ENCODE measurements at regions not wholly inside any gene's neighbourhood (a gene's known extent, or its start where the extent isn't known, plus 50 kb on each side); places are given as distances from the start of the nearest gene placed in this dataset.

GRCh38 chr2:157076526-157077161 lies 180.9 kb upstream of the GALNT5 start:
- Histone ChIP-seq H2AFZ (ENCODE audit: low read length) (no peak overlapping the region), H3K4me2 (ENCODE audit: low read length) (no peak overlapping the region), H4K20me1 (ENCODE audit: insufficient read depth, low read length) (no peaks in the 10 kb centered on the region), H3K4me1 (ENCODE audit: insufficient read depth, low read length, poor library complexity, severe bottlenecking) (no peaks in the 10 kb centered on the region), H3K36me3 (ENCODE audit: insufficient read depth, low read length) (no peaks in the 10 kb centered on the region), H3K79me2 (ENCODE audit: insufficient read depth, low read depth, low read length) (no peaks in the 10 kb centered on the region), H3K27ac (ENCODE audit: low read depth, low read length, poor library complexity, severe bottlenecking) (no peak overlapping the region), H3K9me2 (ENCODE audit: insufficient read depth, low read length) (no peaks in the 10 kb centered on the region), H3K4me3 (ENCODE audit: low read depth, low read length, poor library complexity, severe bottlenecking) (no peak overlapping the region), H3K9me3 (ENCODE audit: low read length) (no peaks in the 10 kb centered on the region)
- TF ChIP-seq EZH2phosphoT487 (IDR thresholded peaks at IDR 0.05; ENCODE audit: borderline replicate concordance, low read depth, low read length) = no peak
- TF ChIP-seq, protein P1, sequence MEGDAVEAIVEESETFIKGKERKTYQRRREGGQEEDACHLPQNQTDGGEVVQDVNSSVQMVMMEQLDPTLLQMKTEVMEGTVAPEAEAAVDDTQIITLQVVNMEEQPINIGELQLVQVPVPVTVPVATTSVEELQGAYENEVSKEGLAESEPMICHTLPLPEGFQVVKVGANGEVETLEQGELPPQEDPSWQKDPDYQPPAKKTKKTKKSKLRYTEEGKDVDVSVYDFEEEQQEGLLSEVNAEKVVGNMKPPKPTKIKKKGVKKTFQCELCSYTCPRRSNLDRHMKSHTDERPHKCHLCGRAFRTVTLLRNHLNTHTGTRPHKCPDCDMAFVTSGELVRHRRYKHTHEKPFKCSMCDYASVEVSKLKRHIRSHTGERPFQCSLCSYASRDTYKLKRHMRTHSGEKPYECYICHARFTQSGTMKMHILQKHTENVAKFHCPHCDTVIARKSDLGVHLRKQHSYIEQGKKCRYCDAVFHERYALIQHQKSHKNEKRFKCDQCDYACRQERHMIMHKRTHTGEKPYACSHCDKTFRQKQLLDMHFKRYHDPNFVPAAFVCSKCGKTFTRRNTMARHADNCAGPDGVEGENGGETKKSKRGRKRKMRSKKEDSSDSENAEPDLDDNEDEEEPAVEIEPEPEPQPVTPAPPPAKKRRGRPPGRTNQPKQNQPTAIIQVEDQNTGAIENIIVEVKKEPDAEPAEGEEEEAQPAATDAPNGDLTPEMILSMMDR (conservative IDR thresholded peaks at IDR 0.05; ENCODE audit: low read length) = no peak
- intact Hi-C loops (cut with micrococcal nuclease; ENCODE audit: unreplicated experiment) = no loop called here
- no peak for DNase-seq (ENCODE audit: low spot score)
- no TSS peak for BruUV-seq (replicated peaks)
- ChIA-PET POLR2A (interaction anchor here (1.0 to 1.2 kb wide), 2 partner anchors 10 to 16 kb away, joined by 3 to 5 read pairs; no protein-coding TSS in a partner anchor), CTCF (ENCODE audit: unreplicated experiment) (no interaction called here)

DNA sequence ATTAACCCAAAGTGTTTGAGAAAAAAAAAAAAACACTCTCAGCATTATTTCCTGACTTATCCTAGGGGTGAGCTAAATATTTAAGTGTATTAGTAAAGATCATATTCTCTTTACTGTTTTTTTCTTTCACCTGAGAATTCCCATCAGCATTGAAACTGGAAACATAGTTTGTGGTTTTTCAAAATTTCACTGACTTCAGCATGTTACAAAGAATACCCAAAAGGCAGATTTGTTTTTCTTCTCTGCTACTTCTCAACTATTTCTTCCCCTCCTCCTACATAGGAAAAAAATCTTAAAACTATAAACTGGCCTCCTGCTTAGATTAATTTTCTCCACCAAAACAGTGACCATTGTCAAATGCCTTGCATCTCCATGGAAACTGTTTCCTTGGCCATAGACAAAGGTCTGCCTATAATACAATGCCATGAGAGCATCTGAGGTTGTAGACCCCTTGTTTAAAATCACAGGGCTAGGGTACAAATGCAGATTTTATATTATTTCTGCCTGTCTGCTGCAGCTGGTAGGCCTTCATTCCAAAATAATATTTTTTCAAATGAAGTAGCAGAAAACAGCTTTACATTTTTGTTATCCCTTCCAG lies 179.7 kb upstream of the GALNT5 start:
- Histone ChIP-seq H3K36me3 (ENCODE audit: insufficient read depth, low read length) (no peaks in the 10 kb centered on the region), H3K9me2 (ENCODE audit: insufficient read depth, low read length) (no peaks in the 10 kb centered on the region), H4K20me1 (ENCODE audit: insufficient read depth, low read length) (no peaks in the 10 kb centered on the region), H3K9me3 (ENCODE audit: low read length) (no peaks in the 10 kb centered on the region), H3K27ac (ENCODE audit: low read depth, low read length, poor library complexity, severe bottlenecking) (no peak overlapping the region), H3K4me1 (ENCODE audit: insufficient read depth, low read length, poor library complexity, severe bottlenecking) (no peaks in the 10 kb centered on the region), H3K4me2 (ENCODE audit: low read length) (no peak overlapping the region), H2AFZ (ENCODE audit: low read length) (no peak overlapping the region), H3K79me2 (ENCODE audit: insufficient read depth, low read depth, low read length) (no peaks in the 10 kb centered on the region), H3K4me3 (ENCODE audit: low read depth, low read length, poor library complexity, severe bottlenecking) (no peak overlapping the region)
- ChIA-PET POLR2A (interaction anchor here (0.7 to 1.3 kb wide), 3 partner anchors 9 to 52 kb away, joined by 3 to 6 read pairs (median 4); no protein-coding TSS in a partner anchor), CTCF (ENCODE audit: unreplicated experiment) (no interaction called here)
- BruUV-seq (replicated peaks) = no TSS peak
- TF ChIP-seq, protein P1 (conservative IDR thresholded peaks at IDR 0.05; ENCODE audit: low read length) = no peak
- intact Hi-C loops (cut with micrococcal nuclease; ENCODE audit: unreplicated experiment) = no loop called here
- DNase-seq (ENCODE audit: low spot score) = no peak

DNA sequence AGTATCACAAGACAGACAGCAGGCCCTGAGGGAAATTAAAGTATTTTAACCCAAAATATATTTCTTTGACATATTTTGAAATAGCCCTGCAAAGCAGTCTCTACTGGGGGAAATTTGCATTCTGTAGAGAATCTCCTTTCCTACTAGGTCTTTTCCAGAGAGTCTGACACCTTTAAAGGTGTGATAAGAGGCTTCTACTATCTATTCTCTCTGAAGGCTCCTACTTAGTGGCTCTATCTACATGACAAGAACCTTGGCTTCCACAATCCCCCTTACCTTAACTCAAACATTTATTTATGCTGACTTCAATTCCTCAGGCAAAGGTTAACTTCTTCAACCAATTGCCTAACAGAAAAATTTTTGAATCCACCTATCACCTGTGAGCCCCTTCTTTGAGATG lies 174.6 kb upstream of the GALNT5 start:
- no peaks in the 10 kb centered on the region for H3K36me3 ChIP-seq (ENCODE audit: insufficient read depth, low read length)
- H3K4me1 ChIP-seq (ENCODE audit: insufficient read depth, low read length, poor library complexity, severe bottlenecking) = no peaks in the 10 kb centered on the region
- H3K27ac ChIP-seq (ENCODE audit: low read depth, low read length, poor library complexity, severe bottlenecking) = no peak overlapping the region
- ChIA-PET CTCF (ENCODE audit: unreplicated experiment) (no interaction called here), POLR2A (no interaction called here)
- H3K9me2 ChIP-seq (ENCODE audit: insufficient read depth, low read length) = no peaks in the 10 kb centered on the region
- no peaks in the 10 kb centered on the region for H4K20me1 ChIP-seq (ENCODE audit: insufficient read depth, low read length)
- no peaks in the 10 kb centered on the region for H3K9me3 ChIP-seq (ENCODE audit: low read length)
- BruUV-seq (replicated peaks) = no TSS peak
- TF ChIP-seq, protein P1 (conservative IDR thresholded peaks at IDR 0.05; ENCODE audit: low read length) = no peak
- intact Hi-C loops (cut with micrococcal nuclease; ENCODE audit: unreplicated experiment) = no loop called here
- H2AFZ ChIP-seq (ENCODE audit: low read length) = no peak overlapping the region
- no peak overlapping the region for H3K4me2 ChIP-seq (ENCODE audit: low read length)
- H3K4me3 ChIP-seq (ENCODE audit: low read depth, low read length, poor library complexity, severe bottlenecking) = no peak overlapping the region
- no peak for DNase-seq (ENCODE audit: low spot score)
- H3K79me2 ChIP-seq (ENCODE audit: insufficient read depth, low read depth, low read length) = no peaks in the 10 kb centered on the region

All from OCI-LY7 (cell line).